Activated T-cell treated with anti-CD3 and anti-CD28 coated beads, Interleukin-2, amount 50 U/mL, for 24 hours (primary cell): ENCODE measurements at regions not wholly inside any gene's neighbourhood (a gene's known extent, or its start where the extent isn't known, plus 50 kb on each side); places are given as distances from the start of the nearest gene placed in this dataset.
A peak's percentile ranks its signal among the peaks of the same experiment; 100 is the strongest.

ENCODE experiments used
- DNase-seq: peaks from one replicate; pipeline ENCODE4 v3.0.0-alpha.2; 2020
- H3K27ac Mint-ChIP-seq: 2 replicates; pipeline ENCODE4 v1.8.0; 2020; ENCODE audit warnings: mild to moderate bottlenecking, mixed read lengths
- H3K27me3 Mint-ChIP-seq: 2 replicates; pipeline ENCODE4 v1.8.0; 2020; ENCODE audit warnings: mixed read lengths
- H3K36me3 Mint-ChIP-seq: 2 replicates; pipeline ENCODE4 v1.8.0; 2020; ENCODE audit warnings: low read depth, mixed read lengths
- H3K4me1 Mint-ChIP-seq: 2 replicates; pipeline ENCODE4 v1.8.0; 2020; ENCODE audit warnings: low read depth, mixed read lengths
- H3K4me3 Mint-ChIP-seq: 2 replicates; pipeline ENCODE4 v1.8.0; 2020; ENCODE audit warnings: mild to moderate bottlenecking, moderate library complexity, mixed read lengths
- H3K9me3 Mint-ChIP-seq: 2 replicates; pipeline ENCODE4 v1.8.0; 2020; ENCODE audit warnings: mixed read lengths

DNA sequence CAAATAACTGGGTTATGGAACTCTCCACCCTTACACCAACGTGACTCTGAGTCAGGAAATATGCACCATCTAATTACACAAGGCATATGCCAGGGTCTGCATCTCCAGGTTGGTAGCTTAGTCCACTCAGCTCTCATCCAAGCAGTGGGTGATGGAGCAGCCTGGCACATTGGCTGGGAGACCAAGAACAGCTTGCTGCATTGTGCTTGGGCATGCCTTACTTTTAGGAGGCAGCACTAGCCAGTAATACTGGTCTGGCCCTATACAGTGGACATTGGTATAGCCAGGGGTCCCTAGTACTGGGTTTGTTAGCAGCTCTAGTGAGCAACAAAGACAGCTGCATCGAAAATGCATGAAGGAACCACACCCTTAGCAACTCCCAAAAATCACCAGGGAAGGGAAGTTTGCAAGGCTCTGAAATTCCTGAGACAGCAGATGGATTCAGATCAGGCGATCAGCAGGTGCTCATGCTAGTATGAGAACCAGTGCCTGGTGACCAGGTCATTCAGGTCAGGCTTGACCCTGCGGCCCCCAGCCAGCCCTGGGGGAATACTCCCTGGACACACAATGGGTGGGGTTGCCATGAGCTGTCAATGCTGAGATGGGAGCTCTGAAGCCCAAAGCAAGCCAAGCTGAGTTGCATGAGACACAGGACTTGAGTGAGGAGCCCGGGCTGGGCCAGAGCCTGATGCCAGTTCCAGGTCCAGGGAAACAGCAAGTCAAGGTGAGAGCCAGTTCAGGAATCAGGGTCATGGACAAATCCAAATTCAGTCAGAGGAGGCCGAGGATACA, 217.9 kb upstream of the ZMIZ1 start:
- H3K9me3 Mint-ChIP-seq = no peaks in the 10 kb centered on the region
- no peak overlapping the region for H3K27ac Mint-ChIP-seq
- DNase-seq = no peak
- no peaks in the 10 kb centered on the region for H3K4me1 Mint-ChIP-seq
- no peak overlapping the region for H3K4me3 Mint-ChIP-seq
- H3K36me3 Mint-ChIP-seq = no peaks in the 10 kb centered on the region
- no peaks in the 10 kb centered on the region for H3K27me3 Mint-ChIP-seq

DNA sequence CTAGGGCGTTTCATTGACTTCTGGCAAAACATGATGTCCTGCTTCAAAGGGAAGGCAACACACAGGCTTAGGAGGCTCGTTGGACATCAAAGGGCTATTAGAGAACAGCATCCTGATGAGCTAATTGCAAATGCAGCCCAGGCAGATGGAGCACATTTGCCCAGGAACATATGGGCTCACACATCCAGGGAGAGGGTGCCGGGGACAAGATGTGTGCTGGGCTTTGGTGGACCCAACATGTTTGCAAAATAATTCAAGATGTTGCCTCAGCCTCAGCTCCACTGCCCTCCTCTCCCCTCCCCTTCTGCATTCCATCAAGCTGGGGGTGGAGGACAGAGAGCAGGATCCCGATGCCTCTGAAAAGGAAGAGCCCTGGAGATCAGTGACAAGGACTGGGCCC, 217.1 kb upstream of the ZMIZ1 start:
- DNase-seq = no peak
- no peaks in the 10 kb centered on the region for H3K9me3 Mint-ChIP-seq
- H3K27ac Mint-ChIP-seq = no peak overlapping the region
- H3K4me3 Mint-ChIP-seq = no peak overlapping the region
- no peaks in the 10 kb centered on the region for H3K36me3 Mint-ChIP-seq
- H3K4me1 Mint-ChIP-seq = no peaks in the 10 kb centered on the region
- H3K27me3 Mint-ChIP-seq = no peaks in the 10 kb centered on the region

DNA sequence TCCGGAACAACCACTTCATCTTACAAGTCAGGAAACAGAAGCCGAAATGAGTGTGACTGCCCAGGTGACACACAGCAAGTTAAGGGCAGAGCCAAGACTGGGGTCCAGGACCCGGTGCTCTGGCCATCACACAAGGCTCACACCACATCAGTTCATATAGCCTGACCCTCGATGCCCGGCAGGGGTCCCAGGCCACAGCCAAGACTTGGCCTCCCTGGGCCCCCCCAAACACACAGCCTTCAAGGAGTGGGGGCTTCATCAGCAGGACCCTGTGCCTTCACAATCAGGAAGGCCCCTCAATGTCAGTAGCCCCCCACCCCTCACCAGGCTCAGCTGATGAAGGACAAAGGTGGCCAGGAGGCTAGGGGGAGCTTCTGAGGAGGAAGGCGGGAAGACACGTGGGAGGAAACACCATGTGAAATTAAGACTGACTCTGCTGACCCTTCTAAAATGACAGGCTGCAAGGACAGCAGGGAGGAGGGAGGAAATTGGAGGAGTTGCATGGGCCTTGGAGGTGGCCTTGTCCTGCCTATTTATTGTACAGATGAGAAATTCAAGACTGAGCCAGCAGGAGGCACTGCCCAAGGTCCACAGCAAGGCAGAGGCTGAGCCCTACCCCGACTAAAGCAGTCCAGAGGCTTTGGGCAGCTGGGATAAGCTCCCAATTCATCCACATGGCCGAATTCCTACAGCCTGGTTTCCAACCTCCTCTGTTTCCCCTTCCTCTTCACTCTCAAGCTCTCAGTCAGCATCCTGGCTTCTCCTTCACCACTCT, 216.1 kb upstream of the ZMIZ1 start:
- Mint-ChIP-seq H3K9me3 (no peaks in the 10 kb centered on the region), H3K27ac (no peak overlapping the region), H3K36me3 (no peaks in the 10 kb centered on the region), H3K4me3 (no peak overlapping the region), H3K4me1 (no peaks in the 10 kb centered on the region), H3K27me3 (no peaks in the 10 kb centered on the region)
- DNase-seq = peak; percentile 35

DNA sequence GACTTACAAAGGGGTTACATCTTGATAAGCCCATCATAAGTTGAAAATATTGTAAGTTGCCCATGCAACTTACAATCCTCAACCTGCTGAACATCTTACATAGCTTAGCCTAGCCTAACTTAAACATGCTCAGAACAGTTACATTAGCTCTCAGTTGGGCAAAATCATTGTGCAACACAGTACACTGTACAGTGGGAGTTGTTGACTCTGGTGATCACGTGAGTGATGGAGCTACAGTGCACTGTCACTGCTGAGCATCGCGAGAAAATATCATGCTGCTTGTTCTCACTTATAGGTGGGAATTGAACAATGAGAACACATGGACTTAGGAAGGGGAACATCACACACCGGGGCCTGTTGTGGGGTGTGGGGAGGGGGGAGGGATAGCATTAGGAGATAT, 214.9 kb upstream of the ZMIZ1 start:
- H3K4me3 Mint-ChIP-seq = no peak overlapping the region
- no peaks in the 10 kb centered on the region for H3K27me3 Mint-ChIP-seq
- DNase-seq = no peak
- H3K9me3 Mint-ChIP-seq = no peaks in the 10 kb centered on the region
- H3K27ac Mint-ChIP-seq = no peak overlapping the region
- no peaks in the 10 kb centered on the region for H3K4me1 Mint-ChIP-seq
- no peaks in the 10 kb centered on the region for H3K36me3 Mint-ChIP-seq

DNA sequence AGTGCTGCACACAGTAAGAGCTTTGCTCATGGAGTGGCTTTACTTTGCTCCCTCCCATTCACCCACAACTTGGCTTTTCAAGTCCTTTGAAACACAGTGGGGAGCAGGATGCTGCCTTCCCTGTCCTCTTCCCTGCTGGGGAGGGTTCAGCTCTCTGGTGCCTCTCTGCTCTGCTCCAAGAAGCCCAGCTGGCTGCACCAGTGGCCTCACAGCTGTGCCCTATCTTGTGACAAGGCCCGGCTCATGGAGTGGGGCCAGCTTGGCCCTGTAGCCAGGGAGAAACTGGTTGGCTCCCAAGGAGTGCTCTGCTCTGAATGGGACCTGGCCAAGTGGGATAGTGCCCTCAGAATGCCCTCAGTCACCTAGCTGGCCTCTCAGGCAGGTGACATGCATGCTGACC, 212.3 kb upstream of the ZMIZ1 start:
- no peaks in the 10 kb centered on the region for H3K27me3 Mint-ChIP-seq
- no peaks in the 10 kb centered on the region for H3K9me3 Mint-ChIP-seq
- H3K4me3 Mint-ChIP-seq = no peak overlapping the region
- no peak for DNase-seq
- no peaks in the 10 kb centered on the region for H3K36me3 Mint-ChIP-seq
- H3K27ac Mint-ChIP-seq = no peak overlapping the region
- H3K4me1 Mint-ChIP-seq = no peaks in the 10 kb centered on the region

DNA sequence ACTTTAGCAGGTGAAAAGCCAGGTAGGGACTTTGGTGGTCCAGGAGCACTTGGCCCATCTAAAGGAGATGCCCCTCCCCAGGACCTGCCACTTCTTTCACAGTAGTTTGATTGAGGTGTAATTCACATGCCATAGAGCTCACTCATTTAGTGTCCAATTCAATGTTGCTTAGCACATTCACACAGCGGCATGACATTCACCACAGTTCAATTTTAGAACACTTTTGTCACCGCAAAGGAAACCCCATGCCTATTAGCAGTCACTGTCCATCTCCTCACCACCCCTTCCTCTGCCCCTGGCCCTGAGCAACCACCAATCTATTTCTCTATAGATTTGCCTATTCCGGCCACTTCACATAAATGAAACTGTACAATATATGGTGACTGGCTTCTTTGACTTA, 211.6 kb upstream of the ZMIZ1 start:
- no peaks in the 10 kb centered on the region for H3K27me3 Mint-ChIP-seq
- no peaks in the 10 kb centered on the region for H3K4me1 Mint-ChIP-seq
- H3K27ac Mint-ChIP-seq = no peak overlapping the region
- no peaks in the 10 kb centered on the region for H3K36me3 Mint-ChIP-seq
- no peaks in the 10 kb centered on the region for H3K9me3 Mint-ChIP-seq
- DNase-seq = no peak
- no peak overlapping the region for H3K4me3 Mint-ChIP-seq

DNA sequence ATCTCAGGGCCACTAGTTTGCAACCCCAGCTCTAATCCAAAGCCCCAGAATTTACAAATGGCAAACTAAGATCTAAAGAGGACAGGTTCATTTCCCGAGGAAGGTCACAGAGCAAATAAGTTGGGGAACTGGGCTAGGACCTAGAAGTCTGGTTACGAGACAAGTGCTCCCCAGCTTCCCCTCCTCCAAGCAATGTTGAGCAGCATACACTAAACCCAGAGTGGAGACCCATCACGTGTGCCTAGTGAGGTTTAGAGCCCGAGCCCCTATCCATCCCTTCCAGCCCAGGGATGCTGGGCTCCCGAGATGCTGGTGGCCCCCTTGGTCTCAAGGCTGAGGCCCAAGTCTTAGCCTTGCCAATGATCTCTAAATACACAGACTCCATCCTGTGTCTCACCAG, 209.5 kb upstream of the ZMIZ1 start:
- no peaks in the 10 kb centered on the region for H3K9me3 Mint-ChIP-seq
- H3K36me3 Mint-ChIP-seq = no peaks in the 10 kb centered on the region
- no peak overlapping the region for H3K4me3 Mint-ChIP-seq
- no peaks in the 10 kb centered on the region for H3K4me1 Mint-ChIP-seq
- H3K27me3 Mint-ChIP-seq = no peaks in the 10 kb centered on the region
- no peak overlapping the region for H3K27ac Mint-ChIP-seq
- no peak for DNase-seq

DNA sequence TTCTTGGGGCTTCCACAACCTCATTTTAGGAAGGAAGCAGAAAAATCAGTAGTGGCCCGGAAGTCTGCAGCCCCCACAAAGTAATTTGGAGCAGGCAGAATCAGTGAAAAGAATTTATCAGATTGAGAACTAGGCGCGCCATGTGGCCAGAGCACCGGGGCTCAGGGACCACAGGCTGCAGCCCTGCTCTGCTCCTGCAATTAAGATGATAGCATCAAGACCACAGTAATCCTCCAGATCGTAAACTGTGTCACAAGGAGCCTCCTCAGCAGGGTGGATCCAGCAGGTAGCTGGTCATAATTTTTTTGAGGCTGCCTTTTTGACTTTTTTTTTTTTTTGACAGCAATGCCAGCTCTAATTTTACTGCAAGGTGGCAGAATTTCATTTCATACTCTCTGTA, 209.0 kb upstream of the ZMIZ1 start:
- Mint-ChIP-seq H3K27me3 (no peaks in the 10 kb centered on the region), H3K27ac (no peak overlapping the region), H3K4me3 (no peak overlapping the region), H3K9me3 (no peaks in the 10 kb centered on the region), H3K36me3 (no peaks in the 10 kb centered on the region), H3K4me1 (no peaks in the 10 kb centered on the region)
- no peak for DNase-seq

DNA sequence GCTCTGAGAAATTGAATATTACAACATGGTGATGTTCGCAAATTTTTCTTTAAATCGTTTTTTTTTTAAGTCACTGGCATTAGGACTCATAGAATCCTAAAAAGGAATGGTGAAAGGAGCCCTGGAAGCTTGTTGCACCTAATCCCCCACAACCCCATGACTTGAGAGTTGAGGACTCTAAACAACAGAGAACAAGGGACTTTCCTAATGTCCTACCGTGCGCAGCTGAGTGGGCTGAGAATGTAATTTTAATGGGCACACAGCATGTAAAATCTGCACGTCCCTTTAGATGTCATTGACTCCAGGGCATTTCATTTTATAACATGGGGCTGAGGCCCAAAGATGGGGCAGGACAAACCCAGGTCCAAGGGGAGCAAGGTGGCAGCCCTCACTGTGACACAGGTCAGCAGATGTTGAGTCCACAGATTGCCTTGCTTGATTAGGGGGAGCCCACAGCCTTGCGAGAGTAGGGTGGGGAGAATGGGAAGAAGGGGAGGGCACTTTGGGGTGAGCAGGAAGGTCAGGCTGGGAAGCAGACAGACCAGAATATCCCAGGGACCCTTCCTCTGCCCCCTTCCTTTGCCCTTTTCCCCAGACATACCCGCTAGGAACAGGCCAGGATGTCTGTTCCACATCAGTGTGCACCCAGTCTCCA, 208.4 kb upstream of the ZMIZ1 start:
- H3K36me3 Mint-ChIP-seq = no peaks in the 10 kb centered on the region
- H3K27me3 Mint-ChIP-seq = no peaks in the 10 kb centered on the region
- no peak for DNase-seq
- H3K27ac Mint-ChIP-seq = no peak overlapping the region
- no peaks in the 10 kb centered on the region for H3K4me1 Mint-ChIP-seq
- H3K4me3 Mint-ChIP-seq = no peak overlapping the region
- no peaks in the 10 kb centered on the region for H3K9me3 Mint-ChIP-seq

DNA sequence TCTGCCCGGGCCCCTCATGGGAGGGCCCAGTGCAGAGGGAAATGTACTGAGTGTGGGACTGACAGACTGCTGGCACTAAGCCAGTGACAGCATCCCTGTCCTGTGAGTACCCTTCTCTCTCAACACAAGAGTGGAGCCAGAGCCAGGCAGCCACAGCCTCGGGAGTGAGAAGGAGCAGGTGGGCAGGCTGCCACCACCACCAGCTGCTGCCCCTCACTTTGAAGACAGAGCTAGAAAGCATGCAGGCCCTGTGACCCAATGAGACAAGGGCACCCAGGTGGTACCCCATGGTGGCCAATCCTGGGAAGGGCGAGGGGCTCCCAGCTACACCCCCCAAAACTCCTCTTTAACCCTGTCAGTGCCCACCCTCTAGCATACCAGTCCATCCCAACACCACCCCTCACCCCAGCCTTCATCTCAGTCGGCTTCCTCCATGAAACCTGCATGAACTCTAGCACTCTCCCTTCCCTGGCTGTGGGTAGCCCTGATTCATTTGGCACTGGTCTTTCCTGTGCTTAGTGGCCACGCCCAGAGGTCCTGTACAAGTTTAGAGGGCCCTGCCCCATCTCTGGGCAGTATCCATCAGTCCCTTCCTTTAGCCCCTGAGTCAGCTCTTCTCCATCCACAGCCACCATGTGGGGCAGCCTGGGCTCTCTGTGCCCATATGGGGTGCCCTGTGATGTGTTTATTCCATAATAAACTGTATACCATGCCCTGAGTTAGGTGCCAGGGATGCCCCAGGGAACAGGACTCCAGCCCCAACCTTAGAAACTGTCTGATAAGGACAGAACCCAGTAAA, 207.0 kb upstream of the ZMIZ1 start:
- H3K9me3 Mint-ChIP-seq = no peaks in the 10 kb centered on the region
- H3K27me3 Mint-ChIP-seq = no peaks in the 10 kb centered on the region
- H3K27ac Mint-ChIP-seq = no peak overlapping the region
- no peaks in the 10 kb centered on the region for H3K4me1 Mint-ChIP-seq
- no peak for DNase-seq
- H3K4me3 Mint-ChIP-seq = no peak overlapping the region
- no peaks in the 10 kb centered on the region for H3K36me3 Mint-ChIP-seq

DNA sequence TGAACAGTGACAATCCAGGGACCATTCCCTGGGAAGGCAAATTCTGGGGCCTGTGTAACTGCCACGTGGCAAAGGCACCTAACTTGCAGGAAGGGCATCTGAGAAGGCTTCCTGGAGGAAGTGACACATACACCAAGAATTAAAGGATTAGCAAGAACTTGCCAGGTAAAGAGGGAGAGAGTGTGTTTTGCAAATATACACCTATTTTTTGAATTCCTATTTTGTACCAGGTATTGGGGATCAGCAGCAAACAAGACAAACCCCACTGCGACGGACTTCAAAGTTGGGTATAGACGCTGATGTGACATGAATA, 206.5 kb upstream of the ZMIZ1 start:
- DNase-seq = no peak
- H3K27me3 Mint-ChIP-seq = no peaks in the 10 kb centered on the region
- no peaks in the 10 kb centered on the region for H3K4me1 Mint-ChIP-seq
- no peaks in the 10 kb centered on the region for H3K9me3 Mint-ChIP-seq
- H3K36me3 Mint-ChIP-seq = no peaks in the 10 kb centered on the region
- H3K27ac Mint-ChIP-seq = no peak overlapping the region
- no peak overlapping the region for H3K4me3 Mint-ChIP-seq

DNA sequence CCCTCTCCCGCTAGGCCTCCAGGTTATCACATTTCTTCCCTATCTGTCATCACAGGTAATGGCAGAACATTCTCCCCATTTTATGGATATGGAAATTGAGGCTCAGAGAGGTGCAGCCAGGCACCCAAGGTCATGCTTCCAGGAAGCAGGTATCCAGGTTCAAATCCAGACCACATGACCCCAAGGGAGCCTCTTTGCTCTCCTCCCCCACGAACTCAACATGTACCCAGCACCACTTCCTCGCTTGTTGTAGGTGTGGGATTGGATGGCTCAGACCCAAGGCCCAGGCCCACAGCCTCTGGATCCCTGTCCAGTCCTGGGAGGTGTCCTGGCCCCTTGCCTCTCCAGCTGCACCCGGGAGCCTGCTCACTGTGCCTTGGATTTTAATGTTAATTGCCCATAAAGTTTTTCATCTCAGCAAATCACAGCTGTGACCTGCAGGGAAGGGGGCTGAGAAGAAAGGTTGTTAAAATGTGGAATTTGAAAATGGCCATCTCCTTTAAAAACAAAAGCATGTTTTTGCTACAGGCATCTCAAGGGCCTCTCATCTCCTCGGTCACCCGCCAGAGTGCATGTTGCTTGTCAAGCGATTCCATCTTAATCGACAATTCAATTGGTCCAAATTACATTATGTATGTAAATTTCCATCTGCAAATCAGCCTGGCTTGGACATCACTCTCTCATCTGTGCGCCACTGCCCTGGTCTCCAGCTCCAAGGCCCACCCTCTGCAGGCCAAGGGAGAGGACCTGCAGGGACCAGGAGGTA, 205.4 kb upstream of the ZMIZ1 start:
- Mint-ChIP-seq H3K27me3 (no peaks in the 10 kb centered on the region), H3K4me1 (no peaks in the 10 kb centered on the region), H3K9me3 (no peaks in the 10 kb centered on the region), H3K4me3 (no peak overlapping the region), H3K36me3 (no peaks in the 10 kb centered on the region), H3K27ac (no peak overlapping the region)
- DNase-seq = no peak

DNA sequence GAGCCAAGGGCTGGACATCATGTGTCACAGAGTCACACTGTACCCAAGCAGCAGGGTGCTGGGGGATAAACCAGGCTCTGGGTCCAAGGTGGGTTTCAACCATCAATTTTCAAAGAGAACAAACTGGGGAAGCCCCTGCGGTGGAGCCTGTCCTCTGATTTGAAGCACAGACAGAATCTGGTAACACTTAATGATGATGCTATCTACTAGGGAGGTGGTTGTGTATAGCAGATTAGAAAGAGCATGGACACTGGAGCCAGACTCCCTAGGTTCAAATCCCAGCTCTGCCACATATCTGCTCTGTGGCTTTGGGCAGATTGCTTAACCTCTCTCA, 204.9 kb upstream of the ZMIZ1 start:
- Mint-ChIP-seq H3K36me3 (no peaks in the 10 kb centered on the region), H3K4me1 (no peaks in the 10 kb centered on the region), H3K27ac (no peak overlapping the region), H3K4me3 (no peak overlapping the region), H3K9me3 (no peaks in the 10 kb centered on the region), H3K27me3 (no peaks in the 10 kb centered on the region)
- DNase-seq = no peak
